Activated CD4-positive, alpha-beta T cell treated with anti-CD3 and anti-CD28 coated beads for 1 hour (primary cell): ENCODE measurements at regions not wholly inside any gene's neighbourhood (a gene's known extent, or its start where the extent isn't known, plus 50 kb on each side); places are given as distances from the start of the nearest gene placed in this dataset.

Source experiments
- DNase-seq: peaks from one replicate; pipeline ENCODE4 v3.0.0-alpha.2; 2020

DNA sequence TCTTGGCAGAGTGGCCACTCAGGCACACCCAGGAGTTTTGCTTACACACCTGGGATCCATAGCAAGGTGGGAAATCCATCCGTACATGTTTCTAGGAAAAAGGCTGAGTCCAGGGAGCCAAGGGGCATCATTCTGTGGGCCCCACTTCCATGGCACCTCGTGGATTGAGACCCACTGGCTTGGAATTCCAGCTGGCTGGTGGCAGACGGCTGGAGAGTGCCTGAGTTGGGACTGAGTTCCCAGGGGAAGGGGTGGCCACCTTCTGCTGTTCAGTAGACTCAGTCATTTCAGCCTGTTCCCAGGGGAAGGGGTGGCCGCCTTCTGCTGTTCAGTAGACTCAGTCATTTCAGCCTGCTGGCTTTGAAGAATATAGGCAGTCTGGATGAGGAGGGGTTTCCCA, 366.0 kb upstream of the GRIA3 start:
- DNase-seq, result no peak

GRCh38 chrX:122833230-122833629, 350.8 kb upstream of the GRIA3 start:
- no peak for DNase-seq

GRCh38 chrX:122835886-122836285, 348.2 kb upstream of the GRIA3 start:
- DNase-seq, result no peak

- DNase-seq, result no peak
Measured at GRCh38 chrX:122850326-122850725, 333.8 kb upstream of the GRIA3 start.

GRCh38 chrX:122856205-122856604, 327.9 kb upstream of the GRIA3 start:
- no peak for DNase-seq

- DNase-seq, result no peak
Measured at GRCh38 chrX:122857734-122858133, 326.3 kb upstream of the GRIA3 start.

GRCh38 chrX:122863067-122863466, 321.0 kb upstream of the GRIA3 start:
- DNase-seq, result no peak

- DNase-seq, result no peak
Measured at GRCh38 chrX:122866532-122866931, 317.5 kb upstream of the GRIA3 start.

- DNase-seq, result no peak
Measured at GRCh38 chrX:122868631-122869030, 315.4 kb upstream of the GRIA3 start.

DNA sequence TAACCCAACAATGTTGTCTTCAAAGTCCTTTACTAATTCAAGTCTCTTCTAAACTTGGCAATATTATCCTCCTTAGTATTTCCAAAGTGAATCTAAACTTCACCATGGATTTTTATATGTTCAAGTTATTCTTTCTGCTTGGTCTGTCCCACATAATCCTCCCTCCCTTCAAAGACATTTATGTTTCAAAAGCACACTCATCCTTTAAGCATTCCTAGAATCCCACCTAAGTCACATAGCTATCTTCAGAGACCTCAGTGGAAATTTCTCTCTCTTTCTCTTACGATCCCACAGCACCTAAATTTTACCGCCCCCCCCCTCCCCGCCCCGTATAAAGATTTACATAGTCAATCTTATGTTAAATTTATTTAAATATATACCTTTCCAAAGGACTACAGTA, 314.9 kb upstream of the GRIA3 start:
- DNase-seq, result no peak

DNA sequence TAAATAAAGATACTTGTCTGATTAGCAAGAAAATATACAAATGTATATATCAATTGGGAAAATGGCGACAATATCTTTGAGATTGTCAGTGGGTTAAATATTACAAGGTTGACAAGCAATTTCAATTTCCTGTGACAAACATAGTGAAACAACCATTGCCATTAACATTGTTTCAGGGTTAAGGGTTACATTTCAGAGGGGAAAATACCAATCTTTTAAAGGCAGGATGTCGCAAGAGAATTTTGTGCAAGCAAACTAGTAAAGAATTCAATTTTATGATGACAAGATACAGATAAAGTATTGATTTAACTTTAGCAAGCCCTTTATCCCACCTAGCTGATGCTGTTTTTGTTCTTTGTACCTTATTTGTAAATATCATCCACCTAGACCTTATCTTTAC, 305.8 kb upstream of the GRIA3 start:
- no peak for DNase-seq

DNA sequence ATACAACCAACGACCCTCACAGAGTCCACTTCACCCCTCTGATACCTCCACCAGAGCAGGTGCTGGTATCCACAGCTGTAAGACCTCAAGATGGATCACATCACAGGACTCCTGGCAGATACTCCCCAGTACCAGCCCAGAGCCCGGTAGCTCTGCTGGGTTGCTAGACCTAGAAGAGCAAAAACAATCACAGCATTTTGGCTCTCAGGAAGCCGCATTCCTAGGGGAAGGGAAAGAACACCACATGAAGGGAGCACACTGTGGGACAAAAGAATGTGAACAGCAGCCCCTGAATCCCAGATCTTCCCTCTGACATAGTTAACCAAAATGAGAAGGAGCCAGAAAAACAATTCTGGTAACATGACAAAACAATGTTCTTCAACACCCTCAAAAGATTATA, 303.1 kb upstream of the GRIA3 start:
- no peak for DNase-seq

DNA sequence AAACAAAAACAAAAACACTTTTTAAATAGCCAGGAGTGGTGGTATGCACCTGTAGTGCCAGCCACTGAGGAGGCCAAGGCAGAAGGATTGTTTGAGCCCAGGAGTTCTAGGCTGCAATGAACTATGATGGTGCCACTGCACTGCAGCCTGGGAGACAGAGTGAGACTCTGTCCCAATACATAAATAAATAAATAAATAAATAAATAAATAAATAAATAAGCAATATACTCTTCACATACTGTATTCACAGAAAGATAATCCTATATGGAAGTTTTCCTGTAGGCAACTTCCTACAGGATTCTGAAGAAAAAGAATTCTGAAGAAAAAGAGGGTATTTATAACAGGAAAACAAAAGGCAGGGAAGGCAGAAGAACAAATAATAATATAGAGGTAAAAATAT, 293.3 kb upstream of the GRIA3 start:
- DNase-seq, result no peak

GRCh38 chrX:122906726-122907125, 277.4 kb upstream of the GRIA3 start:
- DNase-seq, result no peak

GRCh38 chrX:122907375-122907774, 276.7 kb upstream of the GRIA3 start:
- no peak for DNase-seq

- no peak for DNase-seq
Measured at GRCh38 chrX:122910697-122911096, 273.4 kb upstream of the GRIA3 start.

DNA sequence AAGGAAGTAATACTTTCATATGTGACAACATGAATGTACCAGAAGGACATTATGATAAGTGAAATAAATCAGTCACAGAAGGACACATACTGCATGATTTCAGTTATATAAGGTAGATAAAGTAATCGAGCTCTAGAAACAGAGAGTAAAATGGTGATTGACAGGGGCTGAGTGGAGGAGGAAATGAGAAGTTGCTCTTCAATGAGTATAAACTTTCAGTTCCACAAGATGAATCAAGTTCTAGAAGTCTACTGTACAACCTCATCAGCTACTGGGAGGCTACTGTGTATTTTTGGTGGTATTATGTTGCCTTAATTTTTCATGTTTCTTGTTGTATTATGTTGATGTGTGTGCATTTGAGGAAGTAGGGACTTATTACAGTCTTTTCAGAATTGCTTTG, 270.9 kb upstream of the GRIA3 start:
- DNase-seq, result no peak

GRCh38 chrX:122913764-122914163, 270.3 kb upstream of the GRIA3 start:
- no peak for DNase-seq

DNA sequence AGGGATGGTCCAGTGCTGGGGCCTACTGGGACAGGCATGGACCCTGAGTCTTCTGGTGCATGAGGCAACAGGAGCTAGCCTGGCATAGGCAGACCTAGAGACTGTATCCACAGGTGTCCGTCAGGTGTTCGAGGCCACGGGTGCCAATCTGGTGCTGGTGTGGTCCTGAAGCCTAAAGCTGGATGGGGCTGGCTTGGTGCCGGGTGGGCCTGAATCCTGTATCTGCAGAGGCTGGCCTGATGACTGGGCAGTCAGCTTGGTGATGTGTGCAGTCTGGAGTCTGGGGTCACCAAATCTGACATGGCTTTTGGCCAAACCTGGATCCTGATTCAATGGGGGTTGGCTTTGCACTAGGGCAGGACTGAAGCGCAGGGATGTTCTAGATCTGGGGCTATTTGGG, 269.8 kb upstream of the GRIA3 start:
- DNase-seq, result no peak

- no peak for DNase-seq
Measured at GRCh38 chrX:122934131-122934530, 249.9 kb upstream of the GRIA3 start.

- no peak for DNase-seq
Measured at GRCh38 chrX:122940199-122940598, 243.9 kb upstream of the GRIA3 start.

DNA sequence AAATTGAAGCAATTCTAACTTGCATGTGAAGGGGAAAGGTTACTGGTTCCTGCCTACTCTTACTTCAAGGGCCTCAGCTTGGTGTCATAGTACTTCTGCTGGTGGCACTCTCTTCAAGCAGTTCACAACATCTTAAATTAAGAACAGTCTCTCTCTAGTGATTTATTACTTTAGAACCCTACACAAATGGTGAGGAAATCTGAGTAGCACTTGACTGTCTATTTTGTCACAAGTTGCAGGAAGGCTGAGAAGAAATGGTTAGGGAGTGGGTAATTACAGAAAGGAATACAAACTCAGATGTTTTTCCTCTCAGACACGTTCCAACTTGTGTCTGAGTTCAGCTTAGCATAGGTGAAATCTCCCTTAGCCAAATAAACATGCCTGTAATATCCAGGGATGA, 242.3 kb upstream of the GRIA3 start:
- DNase-seq, result no peak

- DNase-seq, result no peak
Measured at GRCh38 chrX:122943918-122944317, 240.2 kb upstream of the GRIA3 start.

- no peak for DNase-seq
Measured at GRCh38 chrX:122945328-122945727, 238.8 kb upstream of the GRIA3 start.

DNA sequence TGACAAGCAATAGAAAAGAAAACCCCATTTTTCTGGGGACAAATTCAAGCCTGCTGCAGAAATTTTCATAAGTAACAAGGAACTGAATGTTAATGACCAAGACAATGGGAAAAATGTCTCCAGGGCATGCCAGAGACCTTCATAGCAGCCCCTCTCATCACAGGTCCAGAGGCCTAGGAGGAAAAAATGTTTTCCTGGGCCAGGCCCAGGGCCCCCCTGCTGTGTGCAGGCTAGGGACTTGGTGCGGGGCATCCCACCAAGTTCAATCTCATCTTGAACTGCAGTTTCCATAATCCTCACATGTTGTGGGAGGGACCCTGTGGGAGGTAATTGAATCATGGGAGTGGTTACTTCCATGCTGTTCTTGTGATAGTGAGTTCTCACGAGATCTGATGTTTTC, 211.5 kb upstream of the GRIA3 start:
- DNase-seq, result no peak

DNA sequence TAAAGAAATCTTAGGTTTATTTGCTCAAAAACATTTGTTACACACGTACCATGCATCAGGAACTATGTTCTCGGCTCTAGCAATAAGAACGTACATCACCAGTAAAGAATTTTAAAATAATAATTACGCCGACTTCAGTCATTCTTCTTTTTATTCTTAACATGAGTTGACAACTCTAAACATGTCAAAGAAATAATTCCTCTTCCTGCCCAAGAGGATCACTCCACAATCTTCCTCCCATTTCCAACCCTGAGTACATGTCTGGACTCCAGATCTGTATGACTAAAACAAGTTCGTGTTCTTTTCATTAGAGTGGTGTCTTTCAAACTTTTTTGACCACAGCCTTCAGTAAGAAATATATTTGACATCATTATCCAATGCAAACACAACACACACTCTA, 201.6 kb upstream of the GRIA3 start:
- DNase-seq, result no peak
